Skeletal muscle satellite cell (primary cell): ENCODE measurements at regions not wholly inside any gene's neighbourhood (a gene's known extent, or its start where the extent isn't known, plus 50 kb on each side); places are given as distances from the start of the nearest gene placed in this dataset.

Experiments used
- H3K27me3 ChIP-seq: 2 replicates; pipeline ENCODE4 v1.7.0; 2013; ENCODE audit warnings: low read length; ENCODE audit not compliant: control insufficient read depth, insufficient read depth
- H3K36me3 ChIP-seq: 2 replicates; pipeline ENCODE4 v1.7.0; 2013; ENCODE audit warnings: mild to moderate bottlenecking, control low read depth, low read length; ENCODE audit not compliant: insufficient read depth
- H3K4me1 ChIP-seq: 2 replicates; pipeline ENCODE4 v1.7.0; 2013; ENCODE audit warnings: low read length; ENCODE audit not compliant: control insufficient read depth, insufficient read depth
- H3K4me2 ChIP-seq: 2 replicates; pipeline ENCODE4 v1.7.0; 2013; ENCODE audit warnings: mild to moderate bottlenecking, low read length
- H3K4me3 ChIP-seq: 2 replicates; pipeline ENCODE4 v1.7.0; 2013; ENCODE audit warnings: low read length
- H3K9ac ChIP-seq: 2 replicates; pipeline ENCODE4 v1.7.0; 2013; ENCODE audit warnings: mild to moderate bottlenecking, low read depth, low read length, moderate library complexity
- H3K9me3 ChIP-seq: replicated peaks from 2 replicates; pipeline ENCODE4 v1.7.0; 2013; ENCODE audit warnings: mild to moderate bottlenecking, control low read depth, low read length

DNA sequence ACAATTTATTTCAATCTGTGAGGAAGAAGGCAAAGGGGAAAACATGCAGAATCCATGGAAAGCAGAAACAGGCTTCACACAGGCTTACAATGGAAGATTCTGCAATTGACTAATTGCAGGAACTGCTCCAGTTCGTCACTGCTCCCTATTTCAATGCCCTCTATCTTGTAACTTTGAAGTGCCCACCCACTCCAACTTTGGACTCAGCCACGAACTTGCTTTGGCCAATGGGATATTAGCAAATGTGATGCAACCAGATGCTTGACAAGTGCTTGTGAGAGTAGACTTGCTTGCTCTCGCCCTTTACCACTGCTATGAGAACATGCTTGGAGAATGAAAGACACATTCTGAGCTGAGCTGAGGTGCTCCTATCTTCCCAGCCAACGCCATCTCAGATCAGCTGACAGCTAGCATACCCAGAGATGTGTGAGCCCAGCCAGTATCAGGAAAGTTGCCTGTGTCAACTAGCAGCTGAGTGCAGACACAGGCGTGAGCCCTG is 105.7 kb upstream of the PTCHD1 start:
- H3K9ac ChIP-seq = no peak overlapping the region
- no peak overlapping the region for H3K4me3 ChIP-seq
- H3K9me3 ChIP-seq = no peaks in the 10 kb centered on the region
- no peaks in the 10 kb centered on the region for H3K4me1 ChIP-seq
- peak overlapping the region; percentile 18 for H3K4me2 ChIP-seq
- no peaks in the 10 kb centered on the region for H3K27me3 ChIP-seq
- H3K36me3 ChIP-seq = no peaks in the 10 kb centered on the region

GRCh38 chrX:23235051-23235450 is 99.6 kb upstream of the PTCHD1 start:
- Histone ChIP-seq H3K36me3 (no peaks in the 10 kb centered on the region), H3K4me2 (no peak overlapping the region), H3K4me1 (no peaks in the 10 kb centered on the region), H3K27me3 (no peaks in the 10 kb centered on the region), H3K9me3 (no peaks in the 10 kb centered on the region), H3K4me3 (no peak overlapping the region), H3K9ac (no peak overlapping the region)

DNA sequence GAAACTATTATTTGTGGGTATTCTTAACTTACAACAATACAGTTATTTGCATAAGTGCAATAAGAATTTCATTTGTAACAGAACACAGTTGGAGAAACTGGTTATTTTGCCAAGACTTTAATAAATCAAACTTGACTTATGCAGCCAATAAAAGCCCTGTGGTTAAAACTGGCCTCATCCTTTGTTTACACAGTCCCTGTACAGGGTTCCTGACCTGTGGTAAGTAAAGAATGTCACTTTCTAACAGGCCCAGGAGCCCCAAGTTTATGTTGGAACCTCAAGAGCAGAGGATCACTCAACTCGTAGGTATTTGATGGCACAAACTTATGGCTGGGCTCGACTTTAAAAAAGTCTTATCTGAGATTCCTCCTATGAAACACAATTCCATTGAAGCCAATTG is 88.6 kb upstream of the PTCHD1 start:
- no peak overlapping the region for H3K4me2 ChIP-seq
- no peaks in the 10 kb centered on the region for H3K9me3 ChIP-seq
- H3K9ac ChIP-seq = no peak overlapping the region
- H3K36me3 ChIP-seq = no peaks in the 10 kb centered on the region
- no peak overlapping the region for H3K4me3 ChIP-seq
- H3K4me1 ChIP-seq = no peaks in the 10 kb centered on the region
- no peaks in the 10 kb centered on the region for H3K27me3 ChIP-seq

- H3K36me3 ChIP-seq = no peaks in the 10 kb centered on the region
- no peaks in the 10 kb centered on the region for H3K4me1 ChIP-seq
Measured at GRCh38 chrX:23248187-23248586, 86.5 kb upstream of the PTCHD1 start.

DNA sequence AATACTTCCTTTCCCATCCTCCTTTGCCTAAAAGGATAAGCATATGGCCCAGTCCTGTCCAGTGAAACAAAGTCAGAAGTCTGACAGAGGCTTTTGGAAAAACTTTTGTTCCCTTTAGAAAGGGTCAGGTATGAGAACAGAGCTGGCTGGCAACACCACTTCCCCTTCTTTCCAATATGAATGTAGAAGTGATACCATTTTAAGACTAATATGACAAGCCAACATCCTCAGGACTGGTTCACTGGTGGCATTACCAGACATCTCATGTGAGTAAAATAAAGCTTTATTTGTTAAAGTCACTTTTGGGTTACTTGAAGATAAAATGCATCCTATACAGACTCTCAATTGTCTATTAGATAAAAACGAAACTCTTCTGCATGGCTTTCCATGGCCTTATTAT is 83.6 kb upstream of the PTCHD1 start:
- Histone ChIP-seq H3K9me3 (no peaks in the 10 kb centered on the region), H3K9ac (no peak overlapping the region), H3K36me3 (no peaks in the 10 kb centered on the region), H3K4me3 (no peak overlapping the region), H3K27me3 (no peaks in the 10 kb centered on the region), H3K4me2 (no peak overlapping the region), H3K4me1 (no peaks in the 10 kb centered on the region)

More at GRCh38 chrX:23248187-23248586, 86.5 kb upstream of the PTCHD1 start:
- H3K4me2 ChIP-seq = no peak overlapping the region
- H3K4me3 ChIP-seq = no peak overlapping the region
- no peak overlapping the region for H3K9ac ChIP-seq
- H3K9me3 ChIP-seq = no peaks in the 10 kb centered on the region
- H3K27me3 ChIP-seq = no peaks in the 10 kb centered on the region

GRCh38 chrX:23263892-23264291 is 70.8 kb upstream of the PTCHD1 start:
- no peaks in the 10 kb centered on the region for H3K4me1 ChIP-seq
- H3K4me3 ChIP-seq = no peak overlapping the region
- H3K27me3 ChIP-seq = no peaks in the 10 kb centered on the region
- no peak overlapping the region for H3K4me2 ChIP-seq
- H3K9ac ChIP-seq = no peak overlapping the region
- no peaks in the 10 kb centered on the region for H3K9me3 ChIP-seq
- H3K36me3 ChIP-seq = no peaks in the 10 kb centered on the region

DNA sequence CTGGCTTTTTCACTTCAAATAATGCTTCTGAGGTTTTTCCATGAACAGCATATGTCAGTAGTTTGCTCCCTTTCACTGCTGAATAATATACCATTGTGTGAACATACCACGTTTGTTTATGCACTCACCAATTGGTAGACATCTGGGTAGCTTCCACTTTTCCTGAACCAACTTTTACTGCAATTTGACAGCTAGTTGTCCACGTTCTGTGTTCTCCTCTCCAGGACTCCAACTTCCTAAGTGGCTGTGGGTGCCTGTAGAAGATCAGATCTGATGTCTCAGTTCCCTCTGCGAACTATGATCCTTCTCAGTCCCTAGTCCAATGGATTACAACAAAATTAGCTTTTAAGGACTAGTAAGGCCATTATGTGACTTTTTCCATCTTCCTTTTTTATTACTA is 64.7 kb upstream of the PTCHD1 start:
- H3K9ac ChIP-seq = no peak overlapping the region
- no peak overlapping the region for H3K4me3 ChIP-seq
- no peaks in the 10 kb centered on the region for H3K9me3 ChIP-seq
- H3K4me2 ChIP-seq = no peak overlapping the region
- no peaks in the 10 kb centered on the region for H3K36me3 ChIP-seq
- no peaks in the 10 kb centered on the region for H3K4me1 ChIP-seq
- no peaks in the 10 kb centered on the region for H3K27me3 ChIP-seq

DNA sequence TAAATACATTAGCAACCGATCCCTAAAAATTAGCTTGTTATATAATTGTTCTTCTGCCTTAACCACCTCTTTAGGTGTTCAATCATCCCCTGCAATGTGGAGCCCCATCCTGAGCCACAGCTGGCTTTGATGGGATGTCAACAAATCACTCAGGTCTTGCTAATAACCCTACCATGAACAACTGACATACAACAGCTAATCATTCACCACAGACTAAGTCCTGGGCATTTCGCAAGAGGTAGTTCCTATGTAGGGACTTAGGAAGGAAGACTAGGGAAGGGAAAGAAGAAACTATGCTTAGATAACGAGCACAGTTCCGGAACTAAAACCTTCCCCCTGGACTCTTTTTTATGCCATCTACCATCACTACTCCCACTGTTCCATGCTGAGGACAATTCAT is 63.6 kb upstream of the PTCHD1 start:
- H3K4me3 ChIP-seq = no peak overlapping the region
- no peaks in the 10 kb centered on the region for H3K4me1 ChIP-seq
- no peak overlapping the region for H3K9ac ChIP-seq
- no peaks in the 10 kb centered on the region for H3K27me3 ChIP-seq
- no peak overlapping the region for H3K4me2 ChIP-seq
- no peaks in the 10 kb centered on the region for H3K9me3 ChIP-seq
- H3K36me3 ChIP-seq = no peaks in the 10 kb centered on the region

DNA sequence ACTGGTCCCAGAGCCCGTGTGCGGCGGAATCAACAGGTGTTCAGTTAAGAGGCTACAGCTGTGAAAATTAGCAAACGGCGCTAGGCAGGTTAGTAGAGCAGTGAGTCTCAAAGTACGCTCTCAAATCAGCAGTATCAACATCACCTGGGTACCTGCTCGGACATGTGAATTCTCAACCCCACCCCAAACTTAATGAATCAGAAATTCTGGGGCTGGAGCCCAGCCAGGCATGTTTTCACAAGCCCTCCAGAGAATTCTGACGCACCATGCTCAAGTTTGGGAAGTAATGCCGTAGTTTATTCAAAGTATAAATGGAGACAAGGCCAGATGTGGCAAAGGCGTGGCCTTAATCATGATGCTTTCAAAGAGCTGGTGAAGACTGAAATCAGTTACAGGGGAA is 58.2 kb upstream of the PTCHD1 start:
- Histone ChIP-seq H3K4me3 (no peak overlapping the region), H3K36me3 (no peaks in the 10 kb centered on the region), H3K4me1 (no peaks in the 10 kb centered on the region), H3K9ac (no peak overlapping the region), H3K9me3 (no peaks in the 10 kb centered on the region), H3K27me3 (no peaks in the 10 kb centered on the region), H3K4me2 (no peak overlapping the region)
